GM19324 (cell line): ENCODE measurements at regions not wholly inside any gene's neighbourhood (a gene's known extent, or its start where the extent isn't known, plus 50 kb on each side); places are given as distances from the start of the nearest gene placed in this dataset.

Experiments used
- ATAC-seq: cut with Tn5 transposase; IDR thresholded peaks from one replicate; pipeline ENCODE4 v1.9.1; 2021; ENCODE audit warnings: mild to moderate bottlenecking, moderate library complexity; ENCODE audit not compliant: unreplicated experiment, low FRiP score

GRCh38 chr4:20504146-20504545 lies 196.1 kb upstream of the PACRGL start:
- ATAC-seq: no peak

DNA sequence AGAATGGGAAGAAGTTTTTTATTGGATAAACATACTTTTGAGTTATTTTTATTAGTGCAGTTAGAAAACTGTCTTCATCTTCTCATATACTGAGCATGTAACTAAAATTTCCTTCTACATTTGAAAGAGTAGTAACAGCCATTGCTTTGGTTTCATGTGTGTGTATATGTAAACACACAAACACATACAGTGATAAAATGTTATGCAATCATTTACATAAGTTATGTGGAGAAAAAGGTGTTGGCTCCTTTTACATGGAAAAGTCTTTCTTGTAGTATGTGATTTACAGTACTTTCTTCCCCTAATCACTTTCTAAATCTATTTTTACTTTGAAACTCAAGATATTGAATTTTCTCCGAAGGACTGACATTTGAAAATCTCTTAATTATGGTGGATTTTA lies 194.3 kb upstream of the PACRGL start:
- no peak for ATAC-seq

DNA sequence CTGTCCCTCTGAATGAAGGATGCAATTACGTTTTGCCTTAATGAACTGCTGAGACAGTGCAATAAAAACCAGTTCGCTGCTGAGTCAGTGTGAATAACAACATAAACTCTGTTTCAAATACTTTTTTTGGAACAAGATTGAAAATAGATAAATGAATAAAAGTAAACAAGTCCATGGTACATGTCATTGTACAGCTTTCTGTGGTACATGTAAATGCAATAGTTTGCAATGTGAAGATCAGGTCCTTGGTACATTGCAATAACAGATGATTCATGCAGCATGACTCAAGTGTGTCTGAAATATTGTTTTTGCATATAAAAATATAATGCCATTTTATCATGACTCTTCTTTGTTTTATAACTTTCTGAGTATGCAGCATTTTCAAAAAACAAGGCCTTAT lies 193.4 kb upstream of the PACRGL start:
- ATAC-seq: no peak

GRCh38 chr4:20509315-20509714 lies 190.9 kb upstream of the PACRGL start:
- no peak for ATAC-seq

DNA sequence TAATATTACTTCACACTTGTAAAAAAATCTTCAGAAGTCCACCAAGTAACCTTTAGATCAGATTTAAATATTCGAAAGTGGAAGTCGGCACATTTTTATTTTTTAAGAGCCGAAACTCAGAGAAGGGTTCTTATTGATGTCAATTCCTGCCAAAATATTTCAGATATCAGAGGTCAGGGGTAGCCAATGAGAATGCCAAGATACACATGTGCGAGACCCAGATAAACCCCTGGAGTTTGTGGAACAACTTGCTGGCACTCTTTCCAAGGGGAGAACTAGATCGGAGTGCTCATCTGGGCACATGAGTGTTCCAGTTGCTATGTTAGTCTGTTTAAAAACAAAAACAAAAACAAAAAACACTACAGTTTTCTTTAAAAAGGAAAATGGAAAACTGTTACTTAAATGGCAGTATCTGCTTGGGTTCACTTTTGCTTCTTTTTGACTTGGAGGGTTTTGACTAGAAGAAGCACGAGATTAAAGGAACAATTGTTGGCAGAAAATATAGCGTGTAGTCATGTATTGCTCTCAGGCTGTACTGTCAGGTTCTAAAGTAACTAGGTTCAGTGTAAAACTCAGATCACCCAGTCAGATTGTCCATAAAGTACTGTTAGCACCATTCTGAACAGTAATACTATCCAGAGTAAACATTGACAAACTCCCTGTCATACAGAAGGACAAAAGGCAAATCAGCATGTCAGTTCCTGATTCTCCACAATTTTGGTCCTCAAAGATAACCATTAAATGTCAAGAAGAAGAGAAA lies 188.0 kb upstream of the PACRGL start:
- no peak for ATAC-seq

- ATAC-seq: no peak
Observed at GRCh38 chr4:20512985-20513384, 187.3 kb upstream of the PACRGL start.

DNA sequence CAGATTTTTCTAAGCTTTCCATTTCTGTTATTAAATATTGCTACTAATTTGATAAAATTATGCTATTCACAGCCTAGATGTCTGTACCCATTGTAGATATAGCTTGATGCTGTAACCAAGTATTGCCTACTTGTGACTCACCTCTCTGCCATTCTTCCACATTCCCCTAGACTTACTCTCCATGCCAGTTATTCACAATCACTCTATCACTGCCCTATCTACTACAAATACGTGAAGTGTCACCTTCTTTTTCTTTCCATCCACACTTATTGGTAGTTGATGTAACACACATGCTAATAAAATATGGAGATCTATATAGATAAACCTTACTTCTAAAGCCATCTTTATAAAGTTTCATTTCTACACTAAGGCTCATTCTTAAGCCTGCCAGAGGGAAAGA lies 179.4 kb upstream of the PACRGL start:
- no peak for ATAC-seq

- no peak for ATAC-seq
Observed at GRCh38 chr4:20528508-20528907, 171.8 kb upstream of the PACRGL start.

DNA sequence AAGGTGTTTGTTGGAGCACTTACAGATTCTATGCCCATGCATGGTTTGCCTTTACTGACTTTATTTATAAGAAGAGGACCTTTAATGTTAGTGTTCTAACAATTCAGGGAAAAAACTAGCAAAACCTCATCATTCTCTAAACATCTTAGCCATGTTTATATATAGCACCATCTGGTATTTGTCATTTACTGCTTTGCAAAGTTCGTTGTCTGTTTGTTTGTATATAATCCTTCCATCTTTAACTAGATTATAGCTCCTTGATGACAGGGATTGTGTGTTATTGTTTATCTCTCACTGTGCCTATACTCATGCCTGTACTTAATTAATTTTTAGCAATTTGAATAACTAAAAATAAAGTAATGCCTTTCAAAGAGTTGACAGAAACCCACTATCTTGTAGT lies 170.6 kb upstream of the PACRGL start:
- no peak for ATAC-seq

GRCh38 chr4:20532116-20532790 lies 168.0 kb upstream of the PACRGL start:
- no peak for ATAC-seq

- no peak for ATAC-seq
Observed at GRCh38 chr4:20532871-20533870, 167.1 kb upstream of the PACRGL start.

DNA sequence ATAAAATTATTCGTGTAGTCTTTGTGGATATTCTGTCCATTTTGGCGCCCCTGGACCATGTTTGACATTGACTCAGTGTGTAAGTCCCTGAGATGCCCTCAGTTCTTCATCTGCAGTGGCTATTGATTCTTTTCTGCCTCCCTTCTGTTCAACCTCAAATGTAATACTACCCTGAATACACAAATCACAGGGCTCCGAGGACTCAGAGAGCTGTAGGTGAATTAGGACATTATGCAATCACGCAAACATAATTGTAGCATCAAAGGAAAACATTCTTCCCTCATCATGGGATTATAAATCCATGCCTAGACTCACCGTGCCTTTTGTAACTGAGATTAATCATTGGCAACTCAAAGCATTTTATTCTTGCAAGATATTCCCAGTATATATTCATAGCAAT lies 161.4 kb upstream of the PACRGL start:
- ATAC-seq: no peak

DNA sequence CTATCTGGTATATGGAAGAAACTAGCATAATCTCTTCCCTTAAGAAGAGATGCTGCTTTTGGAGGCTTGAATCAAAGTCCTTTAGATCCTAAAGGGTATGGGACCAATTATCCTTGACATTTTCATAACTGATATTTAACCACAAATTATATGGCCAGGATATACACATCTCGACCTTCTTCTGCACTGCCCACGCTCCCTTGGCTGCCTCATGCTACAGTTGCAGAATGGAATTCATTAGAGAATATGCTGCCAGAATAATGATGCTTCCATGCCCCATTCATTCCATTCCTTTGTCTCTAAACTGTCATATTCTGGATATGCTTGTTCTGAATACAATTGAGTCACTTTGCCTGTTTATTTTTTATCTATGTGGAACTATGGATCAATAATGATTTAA lies 157.1 kb upstream of the PACRGL start:
- ATAC-seq: no peak

GRCh38 chr4:20544645-20545044 lies 155.6 kb upstream of the PACRGL start:
- ATAC-seq: no peak

DNA sequence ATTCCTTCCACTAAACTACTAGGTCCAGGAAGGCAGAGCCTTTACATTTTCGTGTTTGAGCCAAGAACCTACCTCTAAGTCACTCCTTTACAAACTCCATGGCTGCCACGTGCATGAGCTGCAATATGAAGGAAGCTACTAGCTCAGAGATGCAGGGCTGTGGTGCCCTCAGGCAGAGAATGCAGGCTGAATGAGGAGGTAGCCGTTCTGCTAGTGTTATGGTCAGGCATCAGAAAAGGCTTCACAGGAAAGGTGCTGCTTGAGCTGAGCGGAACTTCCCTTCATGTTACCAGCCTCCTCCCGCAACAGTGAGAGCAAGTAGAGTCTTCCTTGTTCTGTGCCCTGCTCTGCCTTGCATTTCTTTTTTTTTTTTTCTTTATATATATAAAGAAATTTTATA lies 148.3 kb upstream of the PACRGL start:
- ATAC-seq: no peak

GRCh38 chr4:20554134-20554533 lies 146.1 kb upstream of the PACRGL start:
- no peak for ATAC-seq

GRCh38 chr4:20565075-20565721 lies 135.1 kb upstream of the PACRGL start:
- no peak for ATAC-seq

- no peak for ATAC-seq
Observed at GRCh38 chr4:20570981-20571715, 129.1 kb upstream of the PACRGL start.

- ATAC-seq: no peak
Observed at GRCh38 chr4:20572976-20573375, 127.3 kb upstream of the PACRGL start.

DNA sequence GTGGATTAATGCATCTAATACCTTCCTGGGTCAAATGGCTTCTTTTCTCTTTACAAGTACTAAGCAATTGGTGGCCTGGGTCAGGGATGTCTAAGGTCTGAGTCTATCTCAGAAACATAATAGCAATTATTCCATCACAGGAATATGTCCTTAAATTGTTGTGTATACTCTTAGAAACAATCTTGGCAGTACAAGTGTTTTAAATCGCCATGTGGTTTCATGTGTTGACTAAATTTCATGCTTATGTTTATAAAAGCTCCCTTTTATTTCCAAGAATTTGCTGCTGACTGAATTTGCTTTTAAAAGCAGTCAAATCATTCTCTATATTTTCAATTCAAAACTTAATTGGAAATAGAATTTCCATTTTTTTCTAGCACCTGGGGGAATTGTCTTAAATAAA lies 125.3 kb upstream of the PACRGL start:
- no peak for ATAC-seq
